HG03342 (cell line): ENCODE measurements at regions not wholly inside any gene's neighbourhood (a gene's known extent, or its start where the extent isn't known, plus 50 kb on each side); places are given as distances from the start of the nearest gene placed in this dataset.
"Not testable (repeated sequence)": the region's sequence is repeated elsewhere in the genome, so short reads cannot be mapped to it uniquely, and the experiment has no call there.

ENCODE experiments used
- ATAC-seq: cut with Tn5 transposase; IDR thresholded peaks from one replicate; pipeline ENCODE4 v1.9.1; 2021; ENCODE audit warnings: mild to moderate bottlenecking, moderate library complexity; ENCODE audit not compliant: unreplicated experiment

DNA sequence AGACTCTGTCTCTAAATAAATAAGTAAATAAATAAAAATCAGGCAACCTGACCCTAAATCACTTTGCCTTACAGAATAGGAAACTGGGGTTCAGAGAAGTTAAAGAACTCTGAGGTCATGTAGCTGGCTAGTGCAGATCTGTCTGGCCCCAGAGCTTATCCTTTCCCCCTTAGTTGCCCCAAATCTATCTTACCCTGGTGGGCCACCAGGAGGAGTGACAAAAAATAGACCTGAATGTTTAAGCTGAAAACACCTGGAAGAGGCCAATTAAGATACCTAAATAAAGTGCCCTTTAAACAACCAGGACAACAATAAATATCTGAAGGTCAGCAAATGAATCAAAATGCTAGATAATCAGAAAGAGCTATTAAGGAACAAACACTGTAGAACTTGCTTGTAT is 59.7 kb downstream of the TEX35 start:
- no peak for ATAC-seq

DNA sequence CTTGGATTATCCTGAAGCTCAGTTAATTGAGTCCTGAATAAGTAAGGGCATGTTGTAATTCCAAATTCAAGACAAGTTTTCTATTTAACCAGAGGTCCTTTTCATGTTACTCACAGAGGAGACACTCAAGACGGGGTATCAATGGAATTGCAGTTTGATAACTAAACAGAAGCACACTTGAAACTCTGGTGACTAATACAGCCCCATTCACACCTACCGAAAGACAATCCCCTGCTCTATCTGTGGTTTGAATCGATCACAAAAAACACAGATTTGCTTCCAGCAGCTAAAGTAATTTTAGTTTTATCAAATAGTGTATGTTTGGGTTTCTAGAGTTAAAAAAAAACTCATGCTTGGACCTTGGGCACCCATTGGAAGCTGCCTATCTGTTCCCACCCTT is 60.4 kb downstream of the TEX35 start:
- peak; percentile 63 for ATAC-seq

DNA sequence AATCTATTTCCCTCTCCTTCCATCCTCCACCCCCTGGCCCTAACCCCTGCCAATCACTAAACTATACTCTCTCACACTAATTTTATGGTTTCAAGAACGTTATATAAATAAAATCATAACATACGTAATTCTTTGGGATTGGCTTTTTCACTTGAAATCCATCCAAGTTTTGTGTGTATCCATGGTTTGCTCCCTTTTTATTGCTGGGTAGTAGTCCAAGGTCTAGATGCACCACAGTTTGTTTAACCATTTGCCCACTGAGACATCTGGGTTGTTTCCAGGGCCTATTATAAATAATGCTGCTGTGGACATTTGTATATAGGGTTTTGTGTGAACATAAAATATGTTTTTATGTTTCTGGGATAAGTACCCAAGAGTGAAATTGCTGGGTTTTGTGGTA is 61.4 kb downstream of the TEX35 start:
- ATAC-seq, result no peak

- ATAC-seq, result peak; percentile 34
These were observed 62.9 kb downstream of the TEX35 start for GRCh38 chr1:178575611-178576361.

GRCh38 chr1:178576841-178577240 is 63.9 kb downstream of the TEX35 start:
- no peak for ATAC-seq

GRCh38 chr1:178577882-178578281 is 65.0 kb downstream of the TEX35 start:
- ATAC-seq, result no peak

- ATAC-seq, result no peak
These were observed 65.6 kb downstream of the TEX35 start for GRCh38 chr1:178578541-178578940.

DNA sequence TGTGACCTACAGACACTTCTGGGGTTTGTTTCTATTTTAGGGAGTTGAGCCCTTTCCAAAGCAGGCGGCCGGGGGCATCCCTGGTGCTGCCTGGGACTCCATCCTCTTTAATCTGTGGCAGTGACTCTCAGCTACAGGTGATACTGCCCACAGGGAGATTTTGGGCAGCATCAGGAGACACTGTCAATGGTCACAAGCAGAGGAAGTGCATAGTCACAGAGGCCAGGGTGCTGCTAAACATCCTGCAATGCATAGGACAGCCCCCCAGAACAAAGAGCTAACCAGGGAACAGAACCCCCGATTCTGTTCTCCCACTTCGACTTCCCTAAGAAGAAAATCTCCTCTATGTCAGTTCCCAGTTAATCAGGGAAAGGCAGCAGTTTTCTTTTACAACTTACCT is 66.2 kb downstream of the TEX35 start:
- ATAC-seq, result no peak

- ATAC-seq, result peak; percentile 47
These were observed 66.7 kb downstream of the TEX35 start for GRCh38 chr1:178579562-178579961.

DNA sequence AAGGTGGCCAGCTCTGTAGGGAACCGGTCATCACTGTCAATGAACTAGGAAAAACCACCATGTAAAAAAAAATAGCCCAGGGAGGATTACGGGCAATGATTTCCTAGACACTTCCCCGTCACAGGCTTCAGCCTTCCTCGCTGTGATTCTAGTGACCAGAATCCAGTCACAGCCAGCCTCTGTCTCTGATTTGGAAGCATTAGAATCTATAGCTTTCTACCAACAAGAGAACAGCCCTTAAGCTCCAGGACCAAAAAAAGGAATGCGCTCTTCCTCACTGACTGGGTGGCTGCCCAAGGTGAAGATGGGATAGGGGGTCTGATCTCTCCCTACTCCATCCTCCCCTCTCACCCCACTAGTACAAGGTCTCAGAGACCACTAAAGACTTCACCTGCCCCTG is 67.2 kb downstream of the TEX35 start:
- no peak for ATAC-seq

GRCh38 chr1:178580876-178581275 is 68.0 kb downstream of the TEX35 start:
- ATAC-seq, result peak; percentile 0

GRCh38 chr1:178581351-178582303 is 68.7 kb downstream of the TEX35 start:
- peak; percentile 71 for ATAC-seq

GRCh38 chr1:178587096-178587495 is 74.2 kb downstream of the TEX35 start:
- no peak for ATAC-seq

DNA sequence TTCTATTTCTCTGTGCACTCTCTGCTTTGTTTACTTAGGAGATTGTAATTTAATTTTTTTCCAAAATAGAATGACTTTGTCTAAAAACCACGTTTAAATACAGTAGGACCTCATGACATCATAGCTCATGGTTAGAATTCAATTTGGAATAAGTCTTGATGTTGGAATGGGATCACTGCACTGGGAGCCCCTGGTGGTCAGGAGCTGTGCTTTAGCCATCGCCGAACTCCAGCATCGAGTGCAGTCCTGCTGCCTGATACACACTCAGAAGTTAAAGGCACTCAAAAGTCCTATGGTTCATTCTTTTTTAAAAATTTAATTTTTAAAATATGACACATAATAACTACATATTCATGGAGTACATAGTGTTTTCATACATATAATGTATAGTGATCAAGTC is 75.1 kb downstream of the TEX35 start:
- ATAC-seq, result no peak

- not testable (repeated sequence) for ATAC-seq
These were observed 76.1 kb downstream of the TEX35 start for GRCh38 chr1:178589042-178589441.

- ATAC-seq, result not testable (repeated sequence)
These were observed 78.9 kb downstream of the TEX35 start for GRCh38 chr1:178591811-178592210.

DNA sequence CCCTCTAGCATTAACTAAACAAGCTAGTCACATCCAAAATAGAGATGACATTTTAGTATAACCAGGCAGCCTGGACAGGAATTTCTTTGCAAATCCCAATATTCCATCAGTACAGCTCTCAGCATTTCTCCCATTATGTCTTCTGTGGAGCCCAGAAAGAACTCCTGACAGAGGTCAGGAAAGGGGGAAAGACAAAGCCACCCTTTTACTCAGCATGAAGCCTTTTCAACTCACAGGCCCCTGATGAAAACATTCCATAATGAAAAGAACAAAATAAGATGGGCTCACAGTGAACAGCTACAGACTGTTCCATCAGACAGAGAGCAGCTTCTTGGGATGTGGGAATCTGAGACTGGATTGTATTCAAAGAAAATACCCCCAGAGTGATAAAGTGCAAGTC is 80.6 kb downstream of the TEX35 start:
- ATAC-seq, result no peak

DNA sequence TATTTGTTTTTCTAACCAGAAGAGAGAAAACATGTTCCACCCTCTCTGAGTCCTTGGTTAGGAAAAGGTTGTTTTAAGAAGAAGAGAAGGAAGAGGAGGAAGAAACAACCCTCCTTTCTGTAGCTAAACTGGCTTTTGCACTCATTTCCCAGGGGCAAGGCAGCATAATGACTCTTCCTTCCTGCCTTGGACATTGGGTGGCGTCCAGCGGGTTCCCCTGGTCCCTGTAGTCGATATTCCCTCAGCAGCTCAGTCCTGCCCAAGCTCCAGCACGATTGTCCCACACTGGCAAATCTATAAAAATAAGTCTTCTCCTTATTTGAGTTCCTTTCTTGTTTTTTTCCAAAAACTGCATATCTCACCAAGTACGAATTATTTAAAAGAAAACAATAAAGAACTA is 81.2 kb downstream of the TEX35 start:
- ATAC-seq, result no peak

GRCh38 chr1:178595491-178595890 is 82.6 kb downstream of the TEX35 start:
- ATAC-seq, result no peak

- no peak for ATAC-seq
These were observed 86.2 kb downstream of the TEX35 start for GRCh38 chr1:178599087-178599486.

DNA sequence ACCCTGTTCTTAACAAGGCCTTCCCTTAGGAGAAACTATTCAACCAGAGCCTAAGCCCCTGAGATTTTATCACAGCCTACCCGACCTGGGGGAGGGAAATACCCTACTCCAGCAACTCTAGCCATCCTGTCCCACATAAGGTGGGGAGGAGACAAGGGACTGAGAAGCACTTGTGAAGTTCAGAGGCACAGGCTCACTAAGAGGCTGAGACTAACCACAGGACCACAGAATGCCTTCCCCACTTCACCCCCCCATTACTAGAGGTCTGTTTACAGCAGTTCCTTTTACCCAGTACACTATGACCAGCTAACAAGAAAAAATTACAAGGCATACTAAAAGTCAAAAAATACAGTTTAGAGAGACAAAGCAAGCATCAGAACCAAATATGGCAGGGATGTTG is 86.8 kb downstream of the TEX35 start:
- ATAC-seq, result peak; percentile 71

DNA sequence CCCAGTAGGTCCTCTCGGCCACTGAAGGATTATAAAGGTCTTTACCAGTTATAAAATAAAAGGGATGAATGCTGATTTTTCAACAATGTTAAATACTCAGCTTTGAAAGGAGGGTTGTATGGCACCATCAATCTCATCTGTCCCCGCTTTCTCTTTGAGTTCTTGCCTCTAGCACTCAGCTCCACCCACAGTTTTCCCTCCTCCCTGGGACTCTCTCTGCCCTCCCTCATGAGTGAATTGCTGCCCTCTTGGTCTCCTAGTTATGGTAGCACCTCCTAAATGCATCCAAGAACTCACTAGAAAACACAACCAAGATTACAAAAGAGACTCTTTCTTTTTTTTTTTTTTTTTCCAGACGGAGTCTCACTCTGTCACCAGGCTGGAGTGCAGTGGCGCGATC is 91.0 kb downstream of the TEX35 start:
- no peak for ATAC-seq
